ENCODE measurements at regions not wholly inside any gene's neighbourhood (a gene's known extent, or its start where the extent isn't known, plus 50 kb on each side); places are given as distances from the start of the nearest gene placed in this dataset.

DNA sequence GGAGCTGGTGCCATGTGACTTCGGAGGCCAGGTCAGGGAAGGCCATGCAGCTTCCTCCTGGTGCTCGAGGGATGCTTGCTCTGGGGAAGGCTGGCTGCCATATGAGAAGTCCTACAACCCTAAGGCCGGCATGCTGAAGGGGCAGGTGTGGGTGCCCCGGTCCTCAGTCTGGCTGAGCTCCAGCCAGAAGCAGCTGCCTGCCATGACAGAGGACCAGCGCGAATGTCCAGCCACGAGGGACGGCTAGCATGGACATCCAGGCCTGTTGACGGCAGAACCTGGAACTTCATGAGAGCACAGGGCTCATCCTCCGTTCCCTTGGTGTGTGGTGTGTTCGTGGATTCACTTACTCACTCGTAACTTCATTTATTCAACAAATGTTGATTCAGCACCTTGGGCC is 140.6 kb downstream of the IRF8 start:
- Histone ChIP-seq H3K27ac (ENCODE audit: low read length) (no peak overlapping the region), H3K27me3 (ENCODE audit: control insufficient read depth, insufficient read depth, low read length) (no peaks in the 10 kb centered on the region), H3K4me3 (ENCODE audit: low read depth in 2 of 2, low read length in 2 of 2) (no peak overlapping the region), H3K4me1 (ENCODE audit: control insufficient read depth, insufficient read depth, low read length) (no peaks in the 10 kb centered on the region; the same call in 1 of the 2 replicates), H3K9me3 (ENCODE audit: control insufficient read depth, insufficient read depth, low read depth, low read length) (no peaks in the 10 kb centered on the region), H3K36me3 (ENCODE audit: control insufficient read depth, insufficient read depth, low read length) (no peaks in the 10 kb centered on the region)
- TF ChIP-seq POLR2AphosphoS5 (IDR thresholded peaks at IDR 0.05; ENCODE audit: low read depth, low read length): no peak
- CTCF ChIA-PET: no interaction called here
- BruUV-seq (replicated peaks): no TSS peak
- POLR2A ChIA-PET: no interaction called here
- DNase-seq (ENCODE audit: low read depth, low spot score) (no peak), ATAC-seq (no peak)
- intact Hi-C loops (cut with micrococcal nuclease; ENCODE audit: unreplicated experiment) (no loop called here), in situ Hi-C loops (cut with HindIII; ENCODE audit: low pct_unique_long_range_greater_than_20kb, low sequenced_read_pairs) (no loop called here)

DNA sequence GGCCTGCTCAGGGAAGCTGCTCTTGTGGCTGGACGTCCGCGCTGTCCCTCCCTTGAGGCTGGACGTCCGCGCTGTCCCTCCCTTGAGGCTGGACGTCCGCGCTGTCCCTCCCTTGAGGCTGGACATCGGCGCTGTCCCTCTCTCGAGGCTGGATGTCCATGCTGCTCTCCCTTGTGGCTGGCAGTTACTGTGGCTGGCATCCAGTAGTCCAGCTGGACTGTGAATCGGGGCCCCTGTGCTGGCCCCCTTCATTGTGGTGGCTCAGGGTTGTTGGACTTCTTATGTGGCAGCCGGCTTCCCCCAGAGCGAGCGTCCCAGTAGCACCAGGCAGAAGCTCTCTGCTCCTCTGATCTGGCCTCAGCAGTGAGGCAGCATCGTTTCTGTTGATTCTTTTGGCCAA is 141.5 kb downstream of the IRF8 start:
- TF ChIP-seq SIN3A (IDR thresholded peaks at IDR 0.05; ENCODE audit: borderline replicate concordance, insufficient read depth, low read depth, low read length): no peak
- TF ChIP-seq, protein P1, sequence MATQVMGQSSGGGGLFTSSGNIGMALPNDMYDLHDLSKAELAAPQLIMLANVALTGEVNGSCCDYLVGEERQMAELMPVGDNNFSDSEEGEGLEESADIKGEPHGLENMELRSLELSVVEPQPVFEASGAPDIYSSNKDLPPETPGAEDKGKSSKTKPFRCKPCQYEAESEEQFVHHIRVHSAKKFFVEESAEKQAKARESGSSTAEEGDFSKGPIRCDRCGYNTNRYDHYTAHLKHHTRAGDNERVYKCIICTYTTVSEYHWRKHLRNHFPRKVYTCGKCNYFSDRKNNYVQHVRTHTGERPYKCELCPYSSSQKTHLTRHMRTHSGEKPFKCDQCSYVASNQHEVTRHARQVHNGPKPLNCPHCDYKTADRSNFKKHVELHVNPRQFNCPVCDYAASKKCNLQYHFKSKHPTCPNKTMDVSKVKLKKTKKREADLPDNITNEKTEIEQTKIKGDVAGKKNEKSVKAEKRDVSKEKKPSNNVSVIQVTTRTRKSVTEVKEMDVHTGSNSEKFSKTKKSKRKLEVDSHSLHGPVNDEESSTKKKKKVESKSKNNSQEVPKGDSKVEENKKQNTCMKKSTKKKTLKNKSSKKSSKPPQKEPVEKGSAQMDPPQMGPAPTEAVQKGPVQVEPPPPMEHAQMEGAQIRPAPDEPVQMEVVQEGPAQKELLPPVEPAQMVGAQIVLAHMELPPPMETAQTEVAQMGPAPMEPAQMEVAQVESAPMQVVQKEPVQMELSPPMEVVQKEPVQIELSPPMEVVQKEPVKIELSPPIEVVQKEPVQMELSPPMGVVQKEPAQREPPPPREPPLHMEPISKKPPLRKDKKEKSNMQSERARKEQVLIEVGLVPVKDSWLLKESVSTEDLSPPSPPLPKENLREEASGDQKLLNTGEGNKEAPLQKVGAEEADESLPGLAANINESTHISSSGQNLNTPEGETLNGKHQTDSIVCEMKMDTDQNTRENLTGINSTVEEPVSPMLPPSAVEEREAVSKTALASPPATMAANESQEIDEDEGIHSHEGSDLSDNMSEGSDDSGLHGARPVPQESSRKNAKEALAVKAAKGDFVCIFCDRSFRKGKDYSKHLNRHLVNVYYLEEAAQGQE (IDR thresholded peaks at IDR 0.05; ENCODE audit: insufficient read depth in 1 of 2, low read depth in 2 of 2, low read length in 1 of 2): no peak
- TF ChIP-seq, protein P2, sequence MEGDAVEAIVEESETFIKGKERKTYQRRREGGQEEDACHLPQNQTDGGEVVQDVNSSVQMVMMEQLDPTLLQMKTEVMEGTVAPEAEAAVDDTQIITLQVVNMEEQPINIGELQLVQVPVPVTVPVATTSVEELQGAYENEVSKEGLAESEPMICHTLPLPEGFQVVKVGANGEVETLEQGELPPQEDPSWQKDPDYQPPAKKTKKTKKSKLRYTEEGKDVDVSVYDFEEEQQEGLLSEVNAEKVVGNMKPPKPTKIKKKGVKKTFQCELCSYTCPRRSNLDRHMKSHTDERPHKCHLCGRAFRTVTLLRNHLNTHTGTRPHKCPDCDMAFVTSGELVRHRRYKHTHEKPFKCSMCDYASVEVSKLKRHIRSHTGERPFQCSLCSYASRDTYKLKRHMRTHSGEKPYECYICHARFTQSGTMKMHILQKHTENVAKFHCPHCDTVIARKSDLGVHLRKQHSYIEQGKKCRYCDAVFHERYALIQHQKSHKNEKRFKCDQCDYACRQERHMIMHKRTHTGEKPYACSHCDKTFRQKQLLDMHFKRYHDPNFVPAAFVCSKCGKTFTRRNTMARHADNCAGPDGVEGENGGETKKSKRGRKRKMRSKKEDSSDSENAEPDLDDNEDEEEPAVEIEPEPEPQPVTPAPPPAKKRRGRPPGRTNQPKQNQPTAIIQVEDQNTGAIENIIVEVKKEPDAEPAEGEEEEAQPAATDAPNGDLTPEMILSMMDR (IDR thresholded peaks at IDR 0.05): no peak
- no peak for TF ChIP-seq TCF7L2 (IDR thresholded peaks at IDR 0.05; ENCODE audit: low read depth, low read length)
- no peak for TF ChIP-seq POLR2AphosphoS5 (IDR thresholded peaks at IDR 0.05; ENCODE audit: low read depth, low read length)
- H3K36me3 ChIP-seq (ENCODE audit: control insufficient read depth, insufficient read depth, low read length): no peaks in the 10 kb centered on the region
- intact Hi-C loops (cut with micrococcal nuclease; ENCODE audit: unreplicated experiment): no loop called here
- in situ Hi-C loops (cut with HindIII; ENCODE audit: low pct_unique_long_range_greater_than_20kb, low sequenced_read_pairs): no loop called here
- ATAC-seq (no peak), DNase-seq (ENCODE audit: low read depth, low spot score) (no peak)
- CTCF ChIA-PET: no interaction called here
- no peaks in the 10 kb centered on the region; the same call in 1 of the 2 replicates for H3K4me1 ChIP-seq (ENCODE audit: control insufficient read depth, insufficient read depth, low read length)
- POLR2A ChIA-PET: no interaction called here
- no peaks in the 10 kb centered on the region for H3K9me3 ChIP-seq (ENCODE audit: control insufficient read depth, insufficient read depth, low read depth, low read length)
- no peak overlapping the region for H3K4me3 ChIP-seq (ENCODE audit: low read depth in 2 of 2, low read length in 2 of 2)
- H3K27me3 ChIP-seq (ENCODE audit: control insufficient read depth, insufficient read depth, low read length): no peaks in the 10 kb centered on the region
- no TSS peak for BruUV-seq (replicated peaks)
- no peak overlapping the region for H3K27ac ChIP-seq (ENCODE audit: low read length)

DNA sequence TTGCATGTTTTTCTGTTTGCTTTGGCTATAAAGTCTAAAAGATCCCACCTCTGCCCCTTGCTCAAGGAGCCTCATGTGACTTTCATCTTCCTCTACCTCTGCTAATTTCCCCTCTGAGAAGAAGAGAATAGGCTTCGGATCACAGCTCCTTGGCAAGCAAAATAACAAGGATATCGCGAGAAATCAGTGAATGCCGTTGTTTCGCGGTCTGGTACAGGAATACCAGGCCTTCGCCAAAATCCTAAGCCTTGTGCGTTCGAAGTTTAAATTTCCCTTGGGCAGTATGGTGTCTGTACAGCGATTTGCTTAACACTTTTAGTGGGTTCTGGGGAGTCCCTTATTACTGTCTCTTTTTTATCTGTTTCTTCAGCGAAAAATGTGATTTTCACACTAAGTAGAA is 142.3 kb downstream of the IRF8 start:
- no TSS peak for BruUV-seq (replicated peaks)
- intact Hi-C loops (cut with micrococcal nuclease; ENCODE audit: unreplicated experiment) (no loop called here), in situ Hi-C loops (cut with HindIII; ENCODE audit: low pct_unique_long_range_greater_than_20kb, low sequenced_read_pairs) (no loop called here)
- ChIA-PET POLR2A (no interaction called here), CTCF (no interaction called here)
- no peak for TF ChIP-seq POLR2AphosphoS5 (IDR thresholded peaks at IDR 0.05; ENCODE audit: low read depth, low read length)
- TF ChIP-seq, protein P2 (IDR thresholded peaks at IDR 0.05): no peak
- TF ChIP-seq, protein P1 (IDR thresholded peaks at IDR 0.05; ENCODE audit: insufficient read depth in 1 of 2, low read depth in 2 of 2, low read length in 1 of 2): no peak
- TF ChIP-seq TCF7L2 (IDR thresholded peaks at IDR 0.05; ENCODE audit: low read depth, low read length): no peak
- no peak for TF ChIP-seq SIN3A (IDR thresholded peaks at IDR 0.05; ENCODE audit: borderline replicate concordance, insufficient read depth, low read depth, low read length)
- no peak for ATAC-seq
- H3K4me1 ChIP-seq (ENCODE audit: control insufficient read depth, insufficient read depth, low read length): no peaks in the 10 kb centered on the region; the same call in 1 of the 2 replicates
- no peak overlapping the region for H3K27ac ChIP-seq (ENCODE audit: low read length)
- H3K4me3 ChIP-seq (ENCODE audit: low read depth in 2 of 2, low read length in 2 of 2): no peak overlapping the region
- H3K9me3 ChIP-seq (ENCODE audit: control insufficient read depth, insufficient read depth, low read depth, low read length): no peaks in the 10 kb centered on the region
- DNase-seq (ENCODE audit: low read depth, low spot score): no peak
- no peaks in the 10 kb centered on the region for H3K27me3 ChIP-seq (ENCODE audit: control insufficient read depth, insufficient read depth, low read length)
- H3K36me3 ChIP-seq (ENCODE audit: control insufficient read depth, insufficient read depth, low read length): no peaks in the 10 kb centered on the region

Data from Panc1 (cell line).